ENCODE measurements at regions not wholly inside any gene's neighbourhood (a gene's known extent, or its start where the extent isn't known, plus 50 kb on each side); places are given as distances from the start of the nearest gene placed in this dataset.

GRCh38 chr3:88336894-88337293, 187.1 kb downstream of the C3orf38 start:
- TF ChIP-seq POLR2A (IDR thresholded peaks at IDR 0.05) = no peak
- no peak for TF ChIP-seq CTCF (IDR thresholded peaks at IDR 0.05)

Data from upper lobe of left lung (tissue), 4 donors.